Mammary epithelial cell (primary cell): ENCODE measurements at regions not wholly inside any gene's neighbourhood (a gene's known extent, or its start where the extent isn't known, plus 50 kb on each side); places are given as distances from the start of the nearest gene placed in this dataset.
"Not testable (repeated sequence)": the region's sequence is repeated elsewhere in the genome, so short reads cannot be mapped to it uniquely, and the experiment has no call there.

Experiments used
- CTCF ChIP-seq, 2 donors: IDR thresholded peaks in 1 of 2; conservative IDR thresholded peaks in 1 of 2; 2 replicates each; pipeline ENCODE4 v1.5.1; 2011 to 2012; ENCODE audit warnings: inconsistent platforms in 2 of 2, low read length in 2 of 2, mild to moderate bottlenecking in 2 of 2, control low read depth in 1 of 2, low read depth in 1 of 2; ENCODE audit not compliant: insufficient read depth in 1 of 2; ENCODE audit errors: extremely low read depth in 1 of 2
- EZH2 ChIP-seq: IDR thresholded peaks from 2 replicates; pipeline ENCODE4 v1.6.1; 2012; ENCODE audit warnings: low read length, inconsistent platforms, borderline replicate concordance

GRCh38 chr10:30703446-30703845, 73.9 kb upstream of the LYZL2 start:
- not testable (repeated sequence) for TF ChIP-seq CTCF (conservative IDR thresholded peaks at IDR 0.05 in 1 of 2, IDR thresholded peaks at IDR 0.05 in 1 of 2; ENCODE audit: extremely low read depth in 1 of 2, insufficient read depth in 1 of 2, low read depth in 1 of 2, low read length in 2 of 2); EZH2
